ENCODE measurements at regions not wholly inside any gene's neighbourhood (a gene's known extent, or its start where the extent isn't known, plus 50 kb on each side); places are given as distances from the start of the nearest gene placed in this dataset.

DNA sequence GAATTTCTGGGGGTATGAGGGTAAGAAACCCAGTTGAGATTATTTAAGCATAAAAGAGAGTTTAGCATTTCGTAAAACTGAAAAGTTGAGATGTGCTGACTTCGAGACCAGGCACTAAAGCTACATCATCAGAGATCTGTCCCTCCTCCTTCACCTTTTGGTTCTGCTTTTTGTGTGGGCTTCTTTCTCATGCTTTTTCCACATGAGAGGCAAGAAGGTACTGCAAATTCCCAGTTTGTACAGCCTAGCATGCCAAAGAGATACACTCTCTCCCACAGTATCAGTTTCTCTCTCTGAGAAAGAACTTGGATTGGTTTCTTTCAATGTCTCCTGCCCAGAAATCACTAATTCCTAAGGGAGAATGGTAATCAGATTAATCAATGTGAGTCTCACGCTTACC, 584.7 kb downstream of the SEMA5A start:
- Mint-ChIP-seq H3K9me3 (ENCODE audit: low read depth, unreplicated experiment) (peaks cover 14% of the 10 kb centered on the region), H3K27me3 (ENCODE audit: unreplicated experiment) (no peaks in the 10 kb centered on the region), H3K27ac (ENCODE audit: unreplicated experiment) (no peak overlapping the region), H3K4me3 (ENCODE audit: low read depth, unreplicated experiment) (no peak overlapping the region), H3K36me3 (ENCODE audit: insufficient read depth, unreplicated experiment) (no peaks in the 10 kb centered on the region), H3K4me1 (ENCODE audit: low read depth, unreplicated experiment) (no peaks in the 10 kb centered on the region)
- intact Hi-C loops (cut with micrococcal nuclease; ENCODE audit: unreplicated experiment): no loop called here
- DNase-seq: no peak
- BruUV-seq (replicated peaks): no TSS peak
- CTCF ChIA-PET: no interaction called here
- TF ChIP-seq, protein P1, sequence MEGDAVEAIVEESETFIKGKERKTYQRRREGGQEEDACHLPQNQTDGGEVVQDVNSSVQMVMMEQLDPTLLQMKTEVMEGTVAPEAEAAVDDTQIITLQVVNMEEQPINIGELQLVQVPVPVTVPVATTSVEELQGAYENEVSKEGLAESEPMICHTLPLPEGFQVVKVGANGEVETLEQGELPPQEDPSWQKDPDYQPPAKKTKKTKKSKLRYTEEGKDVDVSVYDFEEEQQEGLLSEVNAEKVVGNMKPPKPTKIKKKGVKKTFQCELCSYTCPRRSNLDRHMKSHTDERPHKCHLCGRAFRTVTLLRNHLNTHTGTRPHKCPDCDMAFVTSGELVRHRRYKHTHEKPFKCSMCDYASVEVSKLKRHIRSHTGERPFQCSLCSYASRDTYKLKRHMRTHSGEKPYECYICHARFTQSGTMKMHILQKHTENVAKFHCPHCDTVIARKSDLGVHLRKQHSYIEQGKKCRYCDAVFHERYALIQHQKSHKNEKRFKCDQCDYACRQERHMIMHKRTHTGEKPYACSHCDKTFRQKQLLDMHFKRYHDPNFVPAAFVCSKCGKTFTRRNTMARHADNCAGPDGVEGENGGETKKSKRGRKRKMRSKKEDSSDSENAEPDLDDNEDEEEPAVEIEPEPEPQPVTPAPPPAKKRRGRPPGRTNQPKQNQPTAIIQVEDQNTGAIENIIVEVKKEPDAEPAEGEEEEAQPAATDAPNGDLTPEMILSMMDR (IDR thresholded peaks at IDR 0.05; ENCODE audit: unreplicated experiment): no peak

DNA sequence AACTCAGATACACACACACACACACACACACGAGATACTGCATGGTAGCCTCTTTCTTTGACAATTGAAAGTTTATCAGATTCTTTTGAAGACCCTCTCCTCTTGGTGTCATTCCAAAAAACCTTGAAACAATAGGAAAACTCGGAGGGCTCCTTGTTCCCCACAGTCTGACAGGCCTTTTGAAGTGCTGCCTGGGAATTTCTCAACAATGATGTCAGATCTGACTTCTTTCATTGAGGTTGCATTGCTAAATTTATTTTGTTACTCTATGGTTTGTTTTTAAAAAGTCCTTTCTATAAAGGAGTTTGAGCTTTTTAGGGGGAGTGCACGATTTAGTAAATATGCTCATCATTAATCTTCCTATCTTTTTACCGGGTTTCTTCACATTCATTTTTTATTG, 583.9 kb downstream of the SEMA5A start:
- H3K27ac Mint-ChIP-seq (ENCODE audit: unreplicated experiment): no peak overlapping the region
- no peaks in the 10 kb centered on the region for H3K36me3 Mint-ChIP-seq (ENCODE audit: insufficient read depth, unreplicated experiment)
- peaks cover 18% of the 10 kb centered on the region for H3K9me3 Mint-ChIP-seq (ENCODE audit: low read depth, unreplicated experiment)
- TF ChIP-seq, protein P1 (IDR thresholded peaks at IDR 0.05; ENCODE audit: unreplicated experiment): no peak
- DNase-seq: no peak
- intact Hi-C loops (cut with micrococcal nuclease; ENCODE audit: unreplicated experiment): no loop called here
- no peaks in the 10 kb centered on the region for H3K27me3 Mint-ChIP-seq (ENCODE audit: unreplicated experiment)
- BruUV-seq (replicated peaks): no TSS peak
- CTCF ChIA-PET: no interaction called here
- no peak overlapping the region for H3K4me3 Mint-ChIP-seq (ENCODE audit: low read depth, unreplicated experiment)
- H3K4me1 Mint-ChIP-seq (ENCODE audit: low read depth, unreplicated experiment): no peaks in the 10 kb centered on the region

DNA sequence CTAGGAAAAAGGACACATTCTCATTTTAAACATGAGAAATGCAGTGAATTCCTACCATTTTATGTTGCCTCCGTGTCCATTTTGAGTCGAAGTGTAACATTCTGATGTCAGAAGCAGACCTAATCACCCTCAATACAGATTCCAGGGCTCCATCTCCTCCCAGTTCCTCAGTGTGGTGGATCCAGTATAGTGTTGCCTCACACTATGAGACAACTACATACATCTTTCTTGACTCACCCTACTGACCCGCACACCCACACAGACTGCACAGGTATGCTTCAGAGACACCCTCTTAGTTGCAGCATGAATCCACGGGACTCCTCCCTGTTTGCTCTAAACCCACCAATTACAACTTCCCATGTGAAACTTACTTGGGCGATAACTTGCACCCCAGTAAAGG, 564.9 kb downstream of the SEMA5A start:
- no peaks in the 10 kb centered on the region for H3K27me3 Mint-ChIP-seq (ENCODE audit: unreplicated experiment)
- no TSS peak for BruUV-seq (replicated peaks)
- no peaks in the 10 kb centered on the region for H3K36me3 Mint-ChIP-seq (ENCODE audit: insufficient read depth, unreplicated experiment)
- CTCF ChIA-PET: no interaction called here
- TF ChIP-seq, protein P1 (IDR thresholded peaks at IDR 0.05; ENCODE audit: unreplicated experiment): no peak
- H3K9me3 Mint-ChIP-seq (ENCODE audit: low read depth, unreplicated experiment): peaks cover 13% of the 10 kb centered on the region
- intact Hi-C loops (cut with micrococcal nuclease; ENCODE audit: unreplicated experiment): no loop called here
- H3K4me3 Mint-ChIP-seq (ENCODE audit: low read depth, unreplicated experiment): no peak overlapping the region
- no peak for DNase-seq
- H3K4me1 Mint-ChIP-seq (ENCODE audit: low read depth, unreplicated experiment): no peaks in the 10 kb centered on the region
- no peak overlapping the region for H3K27ac Mint-ChIP-seq (ENCODE audit: unreplicated experiment)

DNA sequence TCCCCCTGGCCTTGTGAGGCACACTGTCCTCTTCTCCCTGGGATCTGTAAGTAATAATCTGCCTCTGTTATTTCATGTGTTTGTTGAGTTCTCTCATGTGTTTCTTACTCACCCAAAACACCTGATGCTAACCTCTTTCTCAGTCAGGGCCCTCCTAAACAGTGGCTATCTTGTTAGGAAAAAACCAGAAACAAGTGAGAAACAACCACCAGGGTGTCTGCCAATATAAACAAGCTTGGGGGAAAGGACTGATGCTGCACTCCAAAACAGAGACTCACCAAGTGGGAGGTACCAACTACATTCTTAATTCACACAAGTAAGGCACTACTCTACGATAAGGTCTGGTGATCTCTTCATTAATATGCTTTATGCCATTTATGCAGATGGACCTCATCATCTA, 564.4 kb downstream of the SEMA5A start:
- Mint-ChIP-seq H3K27me3 (ENCODE audit: unreplicated experiment) (no peaks in the 10 kb centered on the region), H3K4me1 (ENCODE audit: low read depth, unreplicated experiment) (no peaks in the 10 kb centered on the region), H3K27ac (ENCODE audit: unreplicated experiment) (no peak overlapping the region), H3K9me3 (ENCODE audit: low read depth, unreplicated experiment) (peaks cover 13% of the 10 kb centered on the region), H3K36me3 (ENCODE audit: insufficient read depth, unreplicated experiment) (no peaks in the 10 kb centered on the region), H3K4me3 (ENCODE audit: low read depth, unreplicated experiment) (no peak overlapping the region)
- CTCF ChIA-PET: no interaction called here
- BruUV-seq (replicated peaks): no TSS peak
- intact Hi-C loops (cut with micrococcal nuclease; ENCODE audit: unreplicated experiment): no loop called here
- DNase-seq: no peak
- TF ChIP-seq, protein P1 (IDR thresholded peaks at IDR 0.05; ENCODE audit: unreplicated experiment): no peak

DNA sequence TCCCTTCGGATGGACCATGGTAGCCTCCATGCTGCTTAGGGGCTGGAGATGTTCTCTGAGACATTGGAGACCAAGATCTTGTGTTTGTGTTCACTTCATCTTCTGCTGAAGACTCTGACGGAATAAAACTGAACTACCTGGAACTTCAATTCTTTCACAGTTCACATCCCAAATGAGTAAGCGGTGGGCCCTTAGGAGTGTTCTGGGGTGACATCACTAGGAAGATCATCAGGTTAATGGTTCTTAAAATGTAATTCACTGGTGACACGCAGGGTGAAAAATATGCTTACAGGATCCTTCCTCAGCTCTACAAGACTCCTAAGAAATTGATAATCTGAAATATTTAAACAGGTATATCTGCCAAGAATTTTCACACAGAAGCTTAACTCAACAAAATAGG, 561.5 kb downstream of the SEMA5A start:
- CTCF ChIA-PET: no interaction called here
- Mint-ChIP-seq H3K9me3 (ENCODE audit: low read depth, unreplicated experiment) (peaks cover 15% of the 10 kb centered on the region), H3K4me3 (ENCODE audit: low read depth, unreplicated experiment) (no peak overlapping the region), H3K27me3 (ENCODE audit: unreplicated experiment) (no peaks in the 10 kb centered on the region), H3K36me3 (ENCODE audit: insufficient read depth, unreplicated experiment) (no peaks in the 10 kb centered on the region), H3K4me1 (ENCODE audit: low read depth, unreplicated experiment) (no peaks in the 10 kb centered on the region), H3K27ac (ENCODE audit: unreplicated experiment) (no peak overlapping the region)
- no peak for DNase-seq
- TF ChIP-seq, protein P1 (IDR thresholded peaks at IDR 0.05; ENCODE audit: unreplicated experiment): no peak
- intact Hi-C loops (cut with micrococcal nuclease; ENCODE audit: unreplicated experiment): no loop called here
- no TSS peak for BruUV-seq (replicated peaks)
